ENCODE measurements at regions not wholly inside any gene's neighbourhood (a gene's known extent, or its start where the extent isn't known, plus 50 kb on each side); places are given as distances from the start of the nearest gene placed in this dataset.

DNA sequence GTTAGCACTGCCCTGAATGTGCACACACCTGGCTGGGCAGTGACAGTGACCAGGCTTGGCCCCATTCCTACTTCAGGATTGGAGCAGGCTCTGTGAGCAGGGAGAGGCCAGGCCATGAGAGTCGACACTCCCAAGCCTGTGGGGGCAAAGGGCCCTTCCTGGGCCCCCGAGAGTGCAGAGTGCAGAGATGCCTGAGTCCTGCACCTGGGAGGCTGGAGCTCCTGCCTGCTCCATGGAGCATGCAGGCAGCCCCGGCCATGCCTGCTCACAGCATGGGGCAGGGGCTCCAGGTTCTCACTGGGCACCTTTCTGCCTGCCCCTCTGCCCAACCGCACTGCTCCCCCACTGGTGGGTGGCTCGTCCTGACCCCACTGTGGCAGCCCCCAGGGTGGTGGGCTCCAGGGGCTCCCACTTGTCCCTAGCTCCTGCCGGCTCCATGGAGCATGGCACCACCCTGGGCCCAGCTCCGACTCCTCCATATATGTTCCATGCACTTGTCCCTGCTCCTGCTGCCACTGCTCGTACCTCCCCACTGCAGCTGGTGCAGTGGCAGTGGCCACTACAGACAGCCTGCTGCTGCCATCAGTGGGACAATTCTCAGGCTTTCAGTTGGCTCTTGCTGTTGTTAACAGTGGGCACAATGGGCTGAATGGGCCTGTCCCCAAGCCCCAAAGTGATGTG is 282.0 kb downstream of the RPRM start:
- 90% methylated on average over 8 of the region's 8 CpGs for WGBS (ENCODE audit: low lambda C conversion rate, missing lambda C conversion rate)
- DNase-seq (ENCODE audit: low spot score): no peak
- H3K27ac ChIP-seq: no peak overlapping the region

DNA sequence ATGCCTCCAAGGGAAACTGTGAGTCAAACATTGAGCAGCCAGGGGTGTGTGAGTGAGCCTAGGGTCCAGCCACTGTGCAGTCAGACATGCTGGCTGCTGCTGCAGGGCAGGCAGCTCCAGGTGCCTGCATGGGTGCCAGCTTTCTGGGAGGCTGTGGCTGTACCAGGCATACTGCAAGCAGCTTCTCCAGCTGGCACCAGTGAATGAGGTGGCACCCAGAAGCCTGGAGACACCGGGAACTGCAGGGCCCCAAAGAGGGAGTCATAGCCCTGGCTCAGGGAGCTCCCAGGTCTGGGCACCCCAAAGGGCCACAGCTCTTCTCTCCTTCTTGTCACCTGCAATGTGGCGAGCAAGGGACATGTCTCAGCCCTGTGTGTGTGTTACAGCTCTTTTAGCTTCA is 283.2 kb downstream of the RPRM start:
- Histone ChIP-seq H3K4me2 (no peak overlapping the region), H2AFZ (no peak overlapping the region), H3K9me3 (ENCODE audit: low read depth) (no peaks in the 10 kb centered on the region), H3K9me2 (replicated peaks; ENCODE audit: insufficient read depth) (no peaks in the 10 kb centered on the region), H4K20me1 (ENCODE audit: insufficient read depth, poor library complexity, severe bottlenecking) (no peaks in the 10 kb centered on the region), H3K79me2 (no peaks in the 10 kb centered on the region), H3K27ac (no peak overlapping the region), H3K27me3 (no peaks in the 10 kb centered on the region), H3K4me1 (ENCODE audit: insufficient read depth) (no peaks in the 10 kb centered on the region), H3K36me3 (replicated peaks; ENCODE audit: insufficient read depth, low read depth) (no peaks in the 10 kb centered on the region), H3K4me3 (no peak overlapping the region)
- TF ChIP-seq EZH2phosphoT487 (IDR thresholded peaks at IDR 0.05; ENCODE audit: low read depth, severe bottlenecking, unreplicated experiment) (no peak), EZH2 (IDR thresholded peaks at IDR 0.05; ENCODE audit: borderline replicate concordance) (no peak)
- TF ChIP-seq, protein P1, sequence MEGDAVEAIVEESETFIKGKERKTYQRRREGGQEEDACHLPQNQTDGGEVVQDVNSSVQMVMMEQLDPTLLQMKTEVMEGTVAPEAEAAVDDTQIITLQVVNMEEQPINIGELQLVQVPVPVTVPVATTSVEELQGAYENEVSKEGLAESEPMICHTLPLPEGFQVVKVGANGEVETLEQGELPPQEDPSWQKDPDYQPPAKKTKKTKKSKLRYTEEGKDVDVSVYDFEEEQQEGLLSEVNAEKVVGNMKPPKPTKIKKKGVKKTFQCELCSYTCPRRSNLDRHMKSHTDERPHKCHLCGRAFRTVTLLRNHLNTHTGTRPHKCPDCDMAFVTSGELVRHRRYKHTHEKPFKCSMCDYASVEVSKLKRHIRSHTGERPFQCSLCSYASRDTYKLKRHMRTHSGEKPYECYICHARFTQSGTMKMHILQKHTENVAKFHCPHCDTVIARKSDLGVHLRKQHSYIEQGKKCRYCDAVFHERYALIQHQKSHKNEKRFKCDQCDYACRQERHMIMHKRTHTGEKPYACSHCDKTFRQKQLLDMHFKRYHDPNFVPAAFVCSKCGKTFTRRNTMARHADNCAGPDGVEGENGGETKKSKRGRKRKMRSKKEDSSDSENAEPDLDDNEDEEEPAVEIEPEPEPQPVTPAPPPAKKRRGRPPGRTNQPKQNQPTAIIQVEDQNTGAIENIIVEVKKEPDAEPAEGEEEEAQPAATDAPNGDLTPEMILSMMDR (IDR thresholded peaks at IDR 0.05; ENCODE audit: poor library complexity): no peak
- 94% methylated on average over 2 of the region's 2 CpGs for WGBS (ENCODE audit: low lambda C conversion rate, missing lambda C conversion rate)
- DNase-seq (ENCODE audit: low spot score): no peak

More for the DNA sequence above, 282.0 kb downstream of the RPRM start:
- Histone ChIP-seq H3K79me2 (no peaks in the 10 kb centered on the region), H3K36me3 (replicated peaks; ENCODE audit: insufficient read depth, low read depth) (no peaks in the 10 kb centered on the region), H3K27me3 (no peaks in the 10 kb centered on the region), H3K9me2 (replicated peaks; ENCODE audit: insufficient read depth) (no peaks in the 10 kb centered on the region), H3K4me1 (ENCODE audit: insufficient read depth) (no peaks in the 10 kb centered on the region), H3K9me3 (ENCODE audit: low read depth) (no peaks in the 10 kb centered on the region), H2AFZ (no peak overlapping the region), H3K4me2 (no peak overlapping the region), H4K20me1 (ENCODE audit: insufficient read depth, poor library complexity, severe bottlenecking) (no peaks in the 10 kb centered on the region), H3K4me3 (no peak overlapping the region)
- TF ChIP-seq EZH2phosphoT487 (IDR thresholded peaks at IDR 0.05; ENCODE audit: low read depth, severe bottlenecking, unreplicated experiment) (no peak), EZH2 (IDR thresholded peaks at IDR 0.05; ENCODE audit: borderline replicate concordance) (no peak)
- TF ChIP-seq, protein P1 (IDR thresholded peaks at IDR 0.05; ENCODE audit: poor library complexity): no peak

DNA sequence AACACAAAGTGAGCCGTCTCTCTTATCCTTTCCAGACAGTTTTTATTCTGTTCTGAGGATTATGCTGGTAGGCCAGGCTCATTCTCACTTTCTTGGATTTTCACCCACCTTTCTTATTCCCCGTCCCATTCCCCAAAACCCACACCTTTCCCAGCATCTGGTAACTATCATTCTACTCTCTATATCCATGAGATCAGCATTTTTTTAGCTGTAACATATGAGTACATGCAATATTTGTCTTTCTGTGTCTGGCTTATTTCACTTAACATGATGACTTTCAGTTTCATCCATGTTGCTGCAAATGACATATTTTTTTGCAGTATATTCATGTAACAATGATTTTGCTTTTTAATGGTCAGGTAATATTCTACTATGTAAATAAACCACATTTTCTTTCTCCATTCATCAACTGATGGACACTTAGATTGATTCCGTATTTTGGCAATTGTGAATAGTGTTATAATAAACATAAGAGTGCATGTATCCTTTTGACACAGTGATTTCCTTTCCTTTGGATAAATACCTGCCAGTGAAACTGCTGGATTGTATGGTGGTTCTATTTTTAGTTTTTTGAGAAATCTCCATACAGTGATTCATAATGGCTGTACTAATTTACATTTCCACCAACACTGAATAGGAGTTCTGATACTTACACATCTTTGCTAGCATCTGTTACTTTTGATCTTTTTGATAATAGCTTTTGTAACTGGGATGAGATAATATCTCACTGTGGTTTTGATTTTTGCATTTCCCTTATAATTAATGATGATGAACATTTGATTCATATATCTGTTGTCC is 289.3 kb downstream of the RPRM start:
- Histone ChIP-seq H3K9me3 (ENCODE audit: low read depth) (no peaks in the 10 kb centered on the region), H2AFZ (no peak overlapping the region), H3K4me1 (ENCODE audit: insufficient read depth) (no peaks in the 10 kb centered on the region), H3K27ac (no peak overlapping the region), H3K4me3 (no peak overlapping the region), H3K36me3 (replicated peaks; ENCODE audit: insufficient read depth, low read depth) (no peaks in the 10 kb centered on the region), H3K79me2 (no peaks in the 10 kb centered on the region), H3K9me2 (replicated peaks; ENCODE audit: insufficient read depth) (no peaks in the 10 kb centered on the region), H3K4me2 (no peak overlapping the region), H3K27me3 (no peaks in the 10 kb centered on the region), H4K20me1 (ENCODE audit: insufficient read depth, poor library complexity, severe bottlenecking) (no peaks in the 10 kb centered on the region)
- TF ChIP-seq EZH2 (IDR thresholded peaks at IDR 0.05; ENCODE audit: borderline replicate concordance) (no peak), EZH2phosphoT487 (IDR thresholded peaks at IDR 0.05; ENCODE audit: low read depth, severe bottlenecking, unreplicated experiment) (no peak)
- TF ChIP-seq, protein P1 (IDR thresholded peaks at IDR 0.05; ENCODE audit: poor library complexity): no peak
- no peak for DNase-seq (ENCODE audit: low spot score)
- WGBS (ENCODE audit: low lambda C conversion rate, missing lambda C conversion rate): 79% methylated on average over 3 of the region's 3 CpGs
